ENCODE measurements at regions not wholly inside any gene's neighbourhood (a gene's known extent, or its start where the extent isn't known, plus 50 kb on each side); places are given as distances from the start of the nearest gene placed in this dataset.
"Not testable (repeated sequence)": the region's sequence is repeated elsewhere in the genome, so short reads cannot be mapped to it uniquely, and the experiment has no call there.

GRCh38 chr16:58933186-58933585 is 199.1 kb upstream of the GOT2 start:
- no peak overlapping the region for H3K4me3 Mint-ChIP-seq

GRCh38 chr16:58931436-58931835 is 197.3 kb upstream of the GOT2 start:
- POLR2A ChIA-PET: no interaction called here
- Mint-ChIP-seq H3K4me1 (no peaks in the 10 kb centered on the region), H3K9me3 (peaks cover 0 to 13% (median 0%) of the 10 kb centered on the region in 9 donors), H3K36me3 (no peaks in the 10 kb centered on the region), H3K27me3 (peaks cover 0 to 4% (median 0%) of the 10 kb centered on the region in 5 donors), H3K27ac (no peak overlapping the region), H3K4me3 (no peak overlapping the region)
- ATAC-seq: no peak
- DNase-seq: no peak

More at GRCh38 chr16:58933186-58933585, 199.1 kb upstream of the GOT2 start:
- Mint-ChIP-seq H3K4me1 (no peaks in the 10 kb centered on the region), H3K27ac (no peak overlapping the region), H3K27me3 (peaks cover 0 to 4% (median 0%) of the 10 kb centered on the region in 5 donors), H3K9me3 (peaks cover 0 to 20% (median 0%) of the 10 kb centered on the region in 9 donors), H3K36me3 (no peaks in the 10 kb centered on the region)
- POLR2A ChIA-PET: no interaction called here
- DNase-seq: no peak
- ATAC-seq: no peak

GRCh38 chr16:58923094-58923493 is 189.0 kb upstream of the GOT2 start:
- no peaks in the 10 kb centered on the region for H3K36me3 Mint-ChIP-seq
- peaks cover 0 to 14% (median 0%) of the 10 kb centered on the region in 5 donors for H3K27me3 Mint-ChIP-seq
- POLR2A ChIA-PET: no interaction called here
- H3K9me3 Mint-ChIP-seq: peaks cover 0 to 13% (median 2%) of the 10 kb centered on the region in 9 donors
- H3K4me3 Mint-ChIP-seq: no peak overlapping the region
- ATAC-seq (no peak), DNase-seq (no peak)
- no peaks in the 10 kb centered on the region for H3K4me1 Mint-ChIP-seq
- no peak overlapping the region for H3K27ac Mint-ChIP-seq

GRCh38 chr16:58913456-58913855 is 179.3 kb upstream of the GOT2 start:
- DNase-seq (no peak), ATAC-seq (no peak)
- Mint-ChIP-seq H3K4me1 (no peaks in the 10 kb centered on the region), H3K36me3 (no peaks in the 10 kb centered on the region), H3K27ac (no peak overlapping the region), H3K9me3 (peaks cover 0 to 29% (median 11%) of the 10 kb centered on the region in 9 donors), H3K27me3 (no peaks in the 10 kb centered on the region), H3K4me3 (no peak overlapping the region)
- POLR2A ChIA-PET: no interaction called here

- DNase-seq (no peak), ATAC-seq (no peak)
- H3K4me3 Mint-ChIP-seq: no peak overlapping the region
- peaks cover 0 to 25% (median 11%) of the 10 kb centered on the region in 9 donors for H3K9me3 Mint-ChIP-seq
- no peaks in the 10 kb centered on the region for H3K36me3 Mint-ChIP-seq
- no peaks in the 10 kb centered on the region for H3K4me1 Mint-ChIP-seq
- H3K27ac Mint-ChIP-seq: no peak overlapping the region
- POLR2A ChIA-PET: no interaction called here
- H3K27me3 Mint-ChIP-seq: no peaks in the 10 kb centered on the region
Measured at GRCh38 chr16:58912571-58912970, 178.5 kb upstream of the GOT2 start.

GRCh38 chr16:58906981-58907715 is 173.0 kb upstream of the GOT2 start:
- no peak overlapping the region for H3K4me3 Mint-ChIP-seq
- peaks cover 0 to 3% (median 0%) of the 10 kb centered on the region in 9 donors for H3K9me3 Mint-ChIP-seq
- H3K36me3 Mint-ChIP-seq: no peaks in the 10 kb centered on the region
- POLR2A ChIA-PET: no interaction called here
- H3K27me3 Mint-ChIP-seq: peaks cover 0 to 3% (median 0%) of the 10 kb centered on the region in 5 donors
- H3K4me1 Mint-ChIP-seq: no peaks in the 10 kb centered on the region
- ATAC-seq (no peak), DNase-seq (no peak)
- H3K27ac Mint-ChIP-seq: no peak overlapping the region

- DNase-seq (no peak), ATAC-seq (no peak)
- no peak overlapping the region for H3K27ac Mint-ChIP-seq
- POLR2A ChIA-PET: no interaction called here
- H3K36me3 Mint-ChIP-seq: peaks cover 0 to 4% (median 0%) of the 10 kb centered on the region in 3 donors
- peaks cover 0 to 8% (median 1%) of the 10 kb centered on the region in 5 donors for H3K27me3 Mint-ChIP-seq
- H3K9me3 Mint-ChIP-seq: peaks cover 0 to 10% (median 0%) of the 10 kb centered on the region in 9 donors
- H3K4me3 Mint-ChIP-seq: no peak overlapping the region
- no peaks in the 10 kb centered on the region for H3K4me1 Mint-ChIP-seq
Measured at GRCh38 chr16:58904291-58904690, 170.2 kb upstream of the GOT2 start.

- peaks cover 0 to 21% (median 3%) of the 10 kb centered on the region in 9 donors for H3K9me3 Mint-ChIP-seq
- DNase-seq: no peak
- peaks cover 0 to 5% (median 0%) of the 10 kb centered on the region in 4 donors for H3K4me1 Mint-ChIP-seq
- H3K36me3 Mint-ChIP-seq: no peaks in the 10 kb centered on the region
- POLR2A ChIA-PET: no interaction called here
- no peak overlapping the region for H3K27ac Mint-ChIP-seq
- peaks cover 0 to 13% (median 2%) of the 10 kb centered on the region in 5 donors for H3K27me3 Mint-ChIP-seq
- no peak for ATAC-seq
- H3K4me3 Mint-ChIP-seq: no peak overlapping the region
Measured at GRCh38 chr16:58889516-58889915, 155.4 kb upstream of the GOT2 start.

- no peak overlapping the region for H3K27ac Mint-ChIP-seq
- H3K4me1 Mint-ChIP-seq: peaks cover 0 to 11% (median 0%) of the 10 kb centered on the region in 4 donors
- DNase-seq: no peak
- POLR2A ChIA-PET: no interaction called here
- no peak for ATAC-seq
- H3K27me3 Mint-ChIP-seq: peaks cover 7 to 20% (median 11%) of the 10 kb centered on the region in 5 donors
- H3K4me3 Mint-ChIP-seq: no peak overlapping the region
- peaks cover 0 to 2% (median 0%) of the 10 kb centered on the region in 3 donors for H3K36me3 Mint-ChIP-seq
- peaks cover 0 to 8% (median under 1%) of the 10 kb centered on the region in 9 donors for H3K9me3 Mint-ChIP-seq
Measured at GRCh38 chr16:58885528-58886170, 151.5 kb upstream of the GOT2 start.

GRCh38 chr16:58884141-58884540 is 150.0 kb upstream of the GOT2 start:
- Mint-ChIP-seq H3K27ac (no peak overlapping the region), H3K36me3 (peaks cover 0 to 9% (median 2%) of the 10 kb centered on the region in 3 donors), H3K27me3 (peaks cover 10 to 33% (median 15%) of the 10 kb centered on the region in 5 donors), H3K4me1 (peaks cover 0 to 11% (median 0%) of the 10 kb centered on the region in 4 donors), H3K4me3 (no peak overlapping the region), H3K9me3 (peaks cover 0 to 20% (median 10%) of the 10 kb centered on the region in 9 donors)
- ATAC-seq (no peak), DNase-seq (no peak)
- POLR2A ChIA-PET: no interaction called here

- H3K27ac Mint-ChIP-seq: no peak overlapping the region
- no peak overlapping the region for H3K4me3 Mint-ChIP-seq
- ATAC-seq (no peak), DNase-seq (no peak)
- peaks cover 0 to 10% (median 2%) of the 10 kb centered on the region in 3 donors for H3K36me3 Mint-ChIP-seq
- peaks cover 0 to 24% (median 12%) of the 10 kb centered on the region in 9 donors for H3K9me3 Mint-ChIP-seq
- POLR2A ChIA-PET: no interaction called here
- H3K27me3 Mint-ChIP-seq: peaks cover 12 to 34% (median 15%) of the 10 kb centered on the region in 5 donors
- peaks cover 0 to 11% (median 0%) of the 10 kb centered on the region in 4 donors for H3K4me1 Mint-ChIP-seq
Measured at GRCh38 chr16:58883131-58883530, 149.0 kb upstream of the GOT2 start.

- POLR2A ChIA-PET: no interaction called here
- peaks cover 0 to 11% (median 0%) of the 10 kb centered on the region in 4 donors for H3K4me1 Mint-ChIP-seq
Measured at GRCh38 chr16:58882292-58882691, 148.2 kb upstream of the GOT2 start.

GRCh38 chr16:58878641-58879040 is 144.5 kb upstream of the GOT2 start:
- H3K4me3 Mint-ChIP-seq, ATAC-seq, POLR2A ChIA-PET, DNase-seq, H3K27ac Mint-ChIP-seq: not testable (repeated sequence)
- peaks cover 0 to 10% (median 0%) of the 10 kb centered on the region in 3 donors for H3K36me3 Mint-ChIP-seq
- peaks cover 0 to 11% (median 0%) of the 10 kb centered on the region in 4 donors for H3K4me1 Mint-ChIP-seq
- H3K9me3 Mint-ChIP-seq: peaks cover 0 to 36% (median 18%) of the 10 kb centered on the region in 9 donors
- H3K27me3 Mint-ChIP-seq: peaks cover 12 to 28% (median 12%) of the 10 kb centered on the region in 5 donors

More at GRCh38 chr16:58882292-58882691, 148.2 kb upstream of the GOT2 start:
- DNase-seq (no peak), ATAC-seq (no peak)
- Mint-ChIP-seq H3K9me3 (peaks cover 0 to 28% (median 12%) of the 10 kb centered on the region in 9 donors), H3K27me3 (peaks cover 12 to 34% (median 15%) of the 10 kb centered on the region in 5 donors), H3K36me3 (peaks cover 0 to 10% (median 2%) of the 10 kb centered on the region in 3 donors), H3K4me3 (peak overlapping the region in 1 of 10 donors; percentile 26), H3K27ac (no peak overlapping the region)

Data from naive thymus-derived CD8-positive, alpha-beta T cell (primary cell).